Aorta (tissue), 5 donors: ENCODE measurements at regions not wholly inside any gene's neighbourhood (a gene's known extent, or its start where the extent isn't known, plus 50 kb on each side); places are given as distances from the start of the nearest gene placed in this dataset.

ENCODE experiments used
- ATAC-seq: fragments of 200-7000 bp; cut with Tn5 transposase; one replicate; pipeline ENCODE4 v1.9.1; 2022; ENCODE audit warnings: moderate library complexity; ENCODE audit not compliant: low FRiP score
- DNase-seq, 2 donors: peaks; one replicate each; pipeline ENCODE4 v3.0.0-alpha.2; 2020
- H3K27ac ChIP-seq, 2 donors: one replicate each; pipeline ENCODE4 v1.5.1; 2013; ENCODE audit warnings: low read length in 2 of 2, mild to moderate bottlenecking in 2 of 2, moderate library complexity in 2 of 2, control low read depth in 1 of 2, inconsistent platforms in 1 of 2, low read depth in 1 of 2
- H3K27me3 ChIP-seq, 2 donors: one replicate each; pipeline ENCODE4 v1.6.1; 2013; ENCODE audit warnings: control low read depth in 1 of 2, low read length in 1 of 2, mild to moderate bottlenecking in 1 of 2, moderate library complexity in 1 of 2; ENCODE audit not compliant: insufficient read depth in 2 of 2, control insufficient read depth in 1 of 2
- H3K36me3 ChIP-seq, 2 donors: one replicate each; pipeline ENCODE4 v1.6.1; 2013; ENCODE audit warnings: control low read depth in 1 of 2, low read length in 1 of 2, mild to moderate bottlenecking in 1 of 2; ENCODE audit not compliant: insufficient read depth in 2 of 2, control insufficient read depth in 1 of 2
- H3K4me1 ChIP-seq, 2 donors: one replicate each; pipeline ENCODE4 v1.6.1; 2013; ENCODE audit warnings: low read length in 2 of 2, control low read depth in 1 of 2, mild to moderate bottlenecking in 1 of 2, moderate library complexity in 1 of 2; ENCODE audit not compliant: insufficient read depth in 2 of 2, control insufficient read depth in 1 of 2
- H3K4me3 ChIP-seq, 2 donors: one replicate each; pipeline ENCODE4 v1.5.1; 2013; ENCODE audit warnings: low read length in 2 of 2, control low read depth in 1 of 2, mild to moderate bottlenecking in 1 of 2
- H3K9me3 ChIP-seq: one replicate; pipeline ENCODE4 v1.6.1; 2013; ENCODE audit warnings: mild to moderate bottlenecking, low read length; ENCODE audit not compliant: control insufficient read depth
- WGBS, 2 donors: extraction: QIAGEN DNeasy Blood & Tissue Kit; methylation state at CpG; one replicate each; pipeline ENCODE4 v1.1.7; 2013; 5-methylcytosine and 5-hydroxymethylcytosine counted together
- intact Hi-C, 2 donors: fragments of 100-400 bp; cut with DNase I; formaldehyde crosslinking; loops; one replicate each; pipeline versions ENCODE4 v1.14.2 to v1.15.0; 2022
- donor health status: healthy with polysubstance abuse.
- donor health status: Bipolar disorder and iron deficiency.
- donor health status: DM: no; HTN: no; CAD: no.
- donor health status: DM: no; HTN: no; CAD: no.
- donor health status: DM: yes; HTN: yes; CAD: no.

GRCh38 chr2:15805206-15805605 is 135.1 kb upstream of the MYCN start:
- DNase-seq (no peak), ATAC-seq (no peak)
- H3K9me3 ChIP-seq, result no peaks in the 10 kb centered on the region
- intact Hi-C loops, result no loop called here
- no peak overlapping the region for H3K4me3 ChIP-seq
- no peaks in the 10 kb centered on the region for H3K27me3 ChIP-seq
- 94 to 96% methylated on average over 2 of the region's 2 CpGs for WGBS, 2 donors
- H3K36me3 ChIP-seq, result no peaks in the 10 kb centered on the region
- no peaks in the 10 kb centered on the region for H3K4me1 ChIP-seq
- H3K27ac ChIP-seq, result no peak overlapping the region

GRCh38 chr2:15805772-15806171 is 134.6 kb upstream of the MYCN start:
- DNase-seq, result no peak
- Histone ChIP-seq H3K9me3 (no peaks in the 10 kb centered on the region), H3K4me1 (no peaks in the 10 kb centered on the region), H3K27me3 (no peaks in the 10 kb centered on the region), H3K4me3 (no peak overlapping the region), H3K27ac (no peak overlapping the region), H3K36me3 (no peaks in the 10 kb centered on the region)
- intact Hi-C loops, result no loop called here
- WGBS, 2 donors, result 89 to 91% methylated on average over 4 of the region's 4 CpGs
- ATAC-seq, result no peak

GRCh38 chr2:15806801-15807417 is 133.4 kb upstream of the MYCN start:
- 81% methylated on average over 9 of the region's 9 CpGs for WGBS, 2 donors
- intact Hi-C loops, result no loop called here
- Histone ChIP-seq H3K27me3 (no peaks in the 10 kb centered on the region), H3K36me3 (no peaks in the 10 kb centered on the region), H3K4me1 (no peaks in the 10 kb centered on the region), H3K27ac (no peak overlapping the region), H3K4me3 (no peak overlapping the region), H3K9me3 (no peaks in the 10 kb centered on the region)
- DNase-seq (no peak), ATAC-seq (no peak)

GRCh38 chr2:15807418-15808203 is 132.7 kb upstream of the MYCN start:
- no peak for ATAC-seq
- 77 to 80% methylated on average over 17 to 18 of the region's 18 CpGs for WGBS, 2 donors
- intact Hi-C loops, result no loop called here

GRCh38 chr2:15808204-15808910 is 132.0 kb upstream of the MYCN start:
- DNase-seq, result no peak
- no peaks in the 10 kb centered on the region for H3K36me3 ChIP-seq
- intact Hi-C loops, result no loop called here

More at GRCh38 chr2:15807418-15808203, 132.7 kb upstream of the MYCN start:
- Histone ChIP-seq H3K36me3 (no peaks in the 10 kb centered on the region), H3K4me1 (no peaks in the 10 kb centered on the region), H3K27ac (no peak overlapping the region), H3K27me3 (no peaks in the 10 kb centered on the region), H3K9me3 (no peaks in the 10 kb centered on the region), H3K4me3 (no peak overlapping the region)
- no peak for DNase-seq

GRCh38 chr2:15808944-15809343 is 131.4 kb upstream of the MYCN start:
- intact Hi-C loops, result no loop called here
- ATAC-seq, result no peak
- H3K27ac ChIP-seq, result no peak overlapping the region
- no peaks in the 10 kb centered on the region for H3K9me3 ChIP-seq
- no peak for DNase-seq
- H3K4me1 ChIP-seq, result no peaks in the 10 kb centered on the region
- WGBS, 2 donors, result 74 to 75% methylated on average over 8 of the region's 8 CpGs
- H3K27me3 ChIP-seq, result no peaks in the 10 kb centered on the region
- no peak overlapping the region for H3K4me3 ChIP-seq
- H3K36me3 ChIP-seq, result no peaks in the 10 kb centered on the region

More at GRCh38 chr2:15808204-15808910, 132.0 kb upstream of the MYCN start:
- H3K27ac ChIP-seq, result no peak overlapping the region
- H3K27me3 ChIP-seq, result no peaks in the 10 kb centered on the region
- no peaks in the 10 kb centered on the region for H3K4me1 ChIP-seq
- 67 to 75% methylated on average over 28 of the region's 28 CpGs for WGBS, 2 donors
- no peaks in the 10 kb centered on the region for H3K9me3 ChIP-seq
- no peak for ATAC-seq
- H3K4me3 ChIP-seq, result no peak overlapping the region

GRCh38 chr2:15809404-15809803 is 130.9 kb upstream of the MYCN start:
- DNase-seq (no peak), ATAC-seq (no peak)
- 81 to 83% methylated on average over 10 to 11 of the region's 11 CpGs for WGBS, 2 donors
- intact Hi-C loops, result no loop called here
- no peaks in the 10 kb centered on the region for H3K36me3 ChIP-seq
- no peak overlapping the region for H3K27ac ChIP-seq
- no peak overlapping the region for H3K4me3 ChIP-seq
- H3K4me1 ChIP-seq, result no peaks in the 10 kb centered on the region
- no peaks in the 10 kb centered on the region for H3K9me3 ChIP-seq
- H3K27me3 ChIP-seq, result no peaks in the 10 kb centered on the region

GRCh38 chr2:15810477-15811150 is 129.7 kb upstream of the MYCN start:
- ATAC-seq, result no peak
- 65 to 66% methylated on average over 12 of the region's 12 CpGs for WGBS, 2 donors
- intact Hi-C loops, result no loop called here
- Histone ChIP-seq H3K27me3 (no peaks in the 10 kb centered on the region), H3K4me3 (no peak overlapping the region), H3K36me3 (no peaks in the 10 kb centered on the region), H3K27ac (no peak overlapping the region), H3K4me1 (no peaks in the 10 kb centered on the region), H3K9me3 (no peaks in the 10 kb centered on the region)
- no peak for DNase-seq
